GM23338 (cell line): ENCODE measurements at regions not wholly inside any gene's neighbourhood (a gene's known extent, or its start where the extent isn't known, plus 50 kb on each side); places are given as distances from the start of the nearest gene placed in this dataset.

Experiments
- ATAC-seq: fragments of 200-7000 bp; cut with Tn5 transposase; 3 replicates; pipeline ENCODE4 v1.9.1; 2020
- DNase-seq: peaks from one replicate; pipeline ENCODE4 v3.0.0-alpha.2; 2015; ENCODE audit warnings: low spot score
- H2AFZ ChIP-seq: fragments of 200-600 bp; sonication (generic); 2 replicates; pipeline ENCODE4 v1.8.0; 2016; ENCODE audit warnings: antibody characterized with exemption, mild to moderate bottlenecking, moderate library complexity
- H3F3A ChIP-seq: fragments of 200-600 bp; sonication (generic); replicated peaks from 2 replicates; pipeline ENCODE4 v1.8.0; 2017; ENCODE audit warnings: antibody characterized with exemption, mixed run types, low read depth
- H3K27ac ChIP-seq: fragments of 200-600 bp; sonication (generic); 2 replicates; pipeline ENCODE4 v1.6.1; 2016; ENCODE audit warnings: low read depth
- H3K27me3 ChIP-seq: fragments of 200-600 bp; sonication (generic); 2 replicates; pipeline ENCODE4 v1.8.0; 2016; ENCODE audit warnings: mild to moderate bottlenecking, mixed run types, moderate library complexity; ENCODE audit not compliant: insufficient read depth
- H3K36me3 ChIP-seq: fragments of 200-600 bp; sonication (generic); 2 replicates; pipeline ENCODE4 v1.8.0; 2016; ENCODE audit warnings: mild to moderate bottlenecking; ENCODE audit not compliant: insufficient read depth
- H3K4me1 ChIP-seq: fragments of 200-600 bp; sonication (generic); 2 replicates; pipeline ENCODE4 v1.8.0; 2016; ENCODE audit warnings: mild to moderate bottlenecking, moderate library complexity; ENCODE audit not compliant: insufficient read depth
- H3K4me2 ChIP-seq: fragments of 200-600 bp; sonication (generic); 2 replicates; pipeline ENCODE4 v1.7.1; 2017; ENCODE audit warnings: mixed run types
- H3K4me3 ChIP-seq: fragments of 200-600 bp; sonication (generic); 2 replicates; pipeline ENCODE4 v1.6.1; 2016; ENCODE audit warnings: mixed run types
- H3K79me2 ChIP-seq: fragments of 200-600 bp; sonication (generic); replicated peaks from 2 replicates; pipeline ENCODE4 v1.8.0; 2017; ENCODE audit warnings: mild to moderate bottlenecking; ENCODE audit not compliant: insufficient read depth
- H3K9me2 ChIP-seq: fragments of 200-600 bp; sonication (generic); 2 replicates; pipeline ENCODE4 v1.8.0; 2017; ENCODE audit not compliant: insufficient read depth
- H4K20me1 ChIP-seq: fragments of 200-600 bp; sonication (generic); replicated peaks from 2 replicates; pipeline ENCODE4 v1.8.0; 2017; ENCODE audit warnings: mild to moderate bottlenecking; ENCODE audit not compliant: insufficient read depth
- H3K27ac Mint-ChIP-seq: 2 replicates; pipeline ENCODE4 v1.8.0; 2020; ENCODE audit warnings: inconsistent platforms, mild to moderate bottlenecking, moderate library complexity, mixed read lengths
- H3K27me3 Mint-ChIP-seq: 3 replicates; pipeline ENCODE4 v1.8.0; 2022; ENCODE audit warnings: low read depth, mild to moderate bottlenecking, moderate library complexity, mixed read lengths, inconsistent platforms; ENCODE audit not compliant: insufficient read depth, poor library complexity
- H3K36me3 Mint-ChIP-seq: 3 replicates; pipeline ENCODE4 v1.8.0; 2021; ENCODE audit warnings: low read depth, mild to moderate bottlenecking, inconsistent platforms, moderate library complexity, mixed read lengths
- H3K4me1 Mint-ChIP-seq: 3 replicates; pipeline ENCODE4 v1.8.0; 2020; ENCODE audit warnings: mild to moderate bottlenecking, inconsistent platforms, mixed read lengths
- H3K4me3 Mint-ChIP-seq: 3 replicates; pipeline ENCODE4 v1.8.0; 2021; ENCODE audit warnings: moderate library complexity, mild to moderate bottlenecking, inconsistent platforms, mixed read lengths
- H3K9me3 Mint-ChIP-seq: 3 replicates; pipeline ENCODE4 v1.8.0; 2020; ENCODE audit warnings: moderate library complexity, mild to moderate bottlenecking, inconsistent platforms, mixed read lengths
- CTCF ChIP-seq, 2 experiments: fragments of 200-600 bp in 1 of 2; sonication (generic) in 1 of 2; conservative IDR thresholded peaks; 2 replicates each; pipeline versions ENCODE4 v1.5.1 to v1.6.1; 2016 to 2017; ENCODE audit warnings: antibody characterized with exemption in 2 of 2, low read depth in 2 of 2, mild to moderate bottlenecking in 2 of 2, moderate library complexity in 1 of 2
- EZH2 ChIP-seq: fragments of 200-600 bp; sonication (generic); IDR thresholded peaks from one replicate; pipeline ENCODE4 v1.8.0; 2017; ENCODE audit warnings: antibody characterized with exemption, mild to moderate bottlenecking, low read depth; ENCODE audit not compliant: unreplicated experiment
- EZH2phosphoT487 ChIP-seq: fragments of 200-600 bp; sonication (generic); IDR thresholded peaks from one replicate; pipeline ENCODE4 v1.8.1; 2018; ENCODE audit warnings: antibody characterized with exemption; ENCODE audit not compliant: unreplicated experiment
- JUNB ChIP-seq: IDR thresholded peaks from one replicate; pipeline ENCODE4 v1.6.1; 2016; ENCODE audit warnings: antibody characterized with exemption; ENCODE audit not compliant: unreplicated experiment
- NANOG ChIP-seq: IDR thresholded peaks from 2 replicates; pipeline ENCODE4 v1.6.1; 2016; ENCODE audit warnings: antibody characterized with exemption, borderline replicate concordance
- POLR2AphosphoS5 ChIP-seq: IDR thresholded peaks from 2 replicates; pipeline ENCODE4 v1.6.1; 2016; ENCODE audit warnings: antibody characterized with exemption, low read depth
- STAT1 ChIP-seq: IDR thresholded peaks from one replicate; pipeline ENCODE4 v1.6.1; 2016; ENCODE audit warnings: antibody characterized with exemption; ENCODE audit not compliant: unreplicated experiment
- ZNF114 ChIP-seq: fragments of 250-450 bp; sonication (Bioruptor Pico); IDR thresholded peaks from 2 replicates; pipeline ENCODE4 v1.5.0; 2020; ENCODE audit warnings: mild to moderate bottlenecking, moderate library complexity
- ZNF331 ChIP-seq: fragments of 250-450 bp; sonication (Bioruptor Pico); IDR thresholded peaks from 2 replicates; pipeline ENCODE4 v1.5.0; 2020; ENCODE audit warnings: low read depth, mild to moderate bottlenecking, moderate library complexity
- ZNF462 ChIP-seq: fragments of 250-450 bp; sonication (Bioruptor Pico); IDR thresholded peaks from 2 replicates; pipeline ENCODE4 v1.5.0; 2020; ENCODE audit warnings: mild to moderate bottlenecking, moderate library complexity
- TF ChIP-seq, protein P1 (sequence below): IDR thresholded peaks from 2 replicates; pipeline ENCODE4 v1.6.1; 2016; ENCODE audit warnings: antibody characterized with exemption

DNA sequence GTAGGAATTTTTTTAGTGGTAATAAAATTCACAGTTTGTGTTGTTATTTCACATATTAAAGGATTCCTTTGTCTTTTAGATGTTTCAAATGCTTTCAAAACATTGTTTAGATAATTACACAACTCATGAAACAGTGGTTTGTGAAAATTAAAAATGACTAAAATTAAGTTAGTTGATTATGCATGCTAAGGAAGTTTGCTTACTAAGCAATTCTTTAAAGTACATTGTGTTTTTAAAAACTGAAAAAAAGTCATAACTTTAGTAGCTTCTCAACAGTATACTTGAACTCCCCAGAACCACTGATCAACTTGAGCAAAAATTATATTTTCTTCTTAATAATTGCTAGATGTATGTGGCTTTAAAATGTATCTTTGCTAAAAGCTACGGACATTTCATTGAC, 298.4 kb upstream of the MC4R start:
- Histone ChIP-seq H3K27me3 (no peaks in the 10 kb centered on the region), H3F3A (no peaks in the 10 kb centered on the region), H4K20me1 (no peaks in the 10 kb centered on the region), H3K4me2 (0 out of 2 replicates have a peak overlapping the region, but pooled peaks have one; percentile 34), H3K27ac (no peak overlapping the region), H3K36me3 (no peaks in the 10 kb centered on the region), H3K4me3 (no peak overlapping the region), H3K79me2 (no peaks in the 10 kb centered on the region), H3K4me1 (0 out of 2 replicates have a peak, but pooled peaks cover 11% of the 10 kb centered on the region), H3K9me2 (no peaks in the 10 kb centered on the region), H2AFZ (no peak overlapping the region; the same call in 1 of the 2 replicates)
- H3K27ac Mint-ChIP-seq = no peak overlapping the region
- TF ChIP-seq EZH2 = no peak
- no peak for TF ChIP-seq ZNF462 (CRISPR knock-in tag)
- TF ChIP-seq POLR2AphosphoS5 = no peak
- TF ChIP-seq CTCF (conservative IDR thresholded peaks at IDR 0.05; ENCODE audit: low read depth in 2 of 2) = no peak
- no peak for TF ChIP-seq NANOG
- TF ChIP-seq ZNF114 (CRISPR knock-in tag) = no peak
- no peak for TF ChIP-seq ZNF331
- no peak for TF ChIP-seq EZH2phosphoT487
- no peak for TF ChIP-seq JUNB
- TF ChIP-seq, protein P1, sequence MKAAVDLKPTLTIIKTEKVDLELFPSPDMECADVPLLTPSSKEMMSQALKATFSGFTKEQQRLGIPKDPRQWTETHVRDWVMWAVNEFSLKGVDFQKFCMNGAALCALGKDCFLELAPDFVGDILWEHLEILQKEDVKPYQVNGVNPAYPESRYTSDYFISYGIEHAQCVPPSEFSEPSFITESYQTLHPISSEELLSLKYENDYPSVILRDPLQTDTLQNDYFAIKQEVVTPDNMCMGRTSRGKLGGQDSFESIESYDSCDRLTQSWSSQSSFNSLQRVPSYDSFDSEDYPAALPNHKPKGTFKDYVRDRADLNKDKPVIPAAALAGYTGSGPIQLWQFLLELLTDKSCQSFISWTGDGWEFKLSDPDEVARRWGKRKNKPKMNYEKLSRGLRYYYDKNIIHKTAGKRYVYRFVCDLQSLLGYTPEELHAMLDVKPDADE = no peak
- no peak for TF ChIP-seq STAT1
- ATAC-seq (no peak), DNase-seq (no peak)
- H3K36me3 Mint-ChIP-seq = no peaks in the 10 kb centered on the region
- peaks cover 4% of the 10 kb centered on the region; the same call in 1 of the 3 replicates for H3K9me3 Mint-ChIP-seq
- peaks cover 7% of the 10 kb centered on the region; the same call in 2 of the 3 replicates for H3K4me1 Mint-ChIP-seq
- H3K27me3 Mint-ChIP-seq = peaks cover 5% of the 10 kb centered on the region
- no peak overlapping the region for H3K4me3 Mint-ChIP-seq
